ENCODE measurements at regions not wholly inside any gene's neighbourhood (a gene's known extent, or its start where the extent isn't known, plus 50 kb on each side); places are given as distances from the start of the nearest gene placed in this dataset.

- no peak for TF ChIP-seq CTCF (IDR thresholded peaks at IDR 0.05; ENCODE audit: control extremely low read depth, extremely low read depth, low read depth, missing control alignments)
- DNase-seq (ENCODE audit: extremely low spot score): no peak
- POLR2A ChIA-PET: interaction anchor here (1.0 kb wide), 1 partner anchor 8 kb away, joined by 4 read pairs; no protein-coding TSS in a partner anchor
- CTCF ChIA-PET: no interaction called here
Measured at GRCh38 chr17:77899498-77899897, 59.0 kb upstream of the TNRC6C start.

GRCh38 chr17:77901481-77901880 is 57.0 kb upstream of the TNRC6C start:
- ChIA-PET CTCF (no interaction called here), POLR2A (no interaction called here)
- no peak for TF ChIP-seq CTCF (IDR thresholded peaks at IDR 0.05; ENCODE audit: control extremely low read depth, extremely low read depth, low read depth, missing control alignments)
- no peak for DNase-seq (ENCODE audit: extremely low spot score)

GRCh38 chr17:77905266-77905665 is 53.2 kb upstream of the TNRC6C start:
- no peak for DNase-seq (ENCODE audit: extremely low spot score)
- TF ChIP-seq CTCF (IDR thresholded peaks at IDR 0.05; ENCODE audit: control extremely low read depth, extremely low read depth, low read depth, missing control alignments): no peak
- ChIA-PET CTCF (no interaction called here), POLR2A (no interaction called here)

GRCh38 chr17:77905766-77906165 is 52.7 kb upstream of the TNRC6C start:
- DNase-seq (ENCODE audit: extremely low spot score): no peak
- no peak for TF ChIP-seq CTCF (IDR thresholded peaks at IDR 0.05; ENCODE audit: control extremely low read depth, extremely low read depth, low read depth, missing control alignments)
- CTCF ChIA-PET: no interaction called here
- POLR2A ChIA-PET: no interaction called here

- no peak for DNase-seq (ENCODE audit: extremely low spot score)
- TF ChIP-seq CTCF (IDR thresholded peaks at IDR 0.05; ENCODE audit: control extremely low read depth, extremely low read depth, low read depth, missing control alignments): no peak
- ChIA-PET POLR2A (interaction anchor here (0.6 kb wide), 2 partner anchors 190 to 970 kb away, joined by 4 to 5 read pairs; no protein-coding TSS in a partner anchor), CTCF (no interaction called here)
Measured at GRCh38 chr17:77906377-77906871, 52.1 kb upstream of the TNRC6C start.

GRCh38 chr17:77907497-77908461 is 50.7 kb upstream of the TNRC6C start:
- ChIA-PET CTCF (interaction anchor here (1.4 kb wide), 1 partner anchor 365 kb away, joined by 3 read pairs; no protein-coding TSS in a partner anchor), POLR2A (interaction anchor here (0.6 to 0.8 kb wide), 3 partner anchors 9 to 1057 kb away, joined by 4 to 6 read pairs (median 4); no protein-coding TSS in a partner anchor)
- TF ChIP-seq CTCF (IDR thresholded peaks at IDR 0.05; ENCODE audit: control extremely low read depth, extremely low read depth, low read depth, missing control alignments): no peak
- no peak for DNase-seq (ENCODE audit: extremely low spot score)
